DOHH2 (cell line): ENCODE measurements at regions not wholly inside any gene's neighbourhood (a gene's known extent, or its start where the extent isn't known, plus 50 kb on each side); places are given as distances from the start of the nearest gene placed in this dataset.

Experiments used
- CTCF ChIP-seq: fragments of 200-600 bp; sonication (generic); IDR thresholded peaks from one replicate; pipeline ENCODE4 v1.5.1; 2014; ENCODE audit warnings: antibody characterized with exemption, mild to moderate bottlenecking, low read depth, low read length; ENCODE audit not compliant: poor library complexity, severe bottlenecking
- EZH2phosphoT487 ChIP-seq: fragments of 200-600 bp; sonication (generic); IDR thresholded peaks from 2 replicates; pipeline ENCODE4 v1.6.1; 2017; ENCODE audit warnings: borderline replicate concordance, mild to moderate bottlenecking, antibody characterized with exemption, low read length, moderate library complexity, mixed read lengths

- TF ChIP-seq CTCF (no peak), EZH2phosphoT487 (no peak)
Observed at GRCh38 chr7:8985255-8985654, 551.8 kb downstream of the NXPH1 start.
